ENCODE measurements at regions not wholly inside any gene's neighbourhood (a gene's known extent, or its start where the extent isn't known, plus 50 kb on each side); places are given as distances from the start of the nearest gene placed in this dataset.

- TF ChIP-seq SIN3A (IDR thresholded peaks at IDR 0.05; ENCODE audit: borderline replicate concordance, insufficient read depth, low read length) (no peak), POLR2AphosphoS5 (IDR thresholded peaks at IDR 0.05; ENCODE audit: low read depth, low read length) (no peak), REST (IDR thresholded peaks at IDR 0.05; ENCODE audit: insufficient read depth in 1 of 2, low read depth in 2 of 2, low read length in 2 of 2) (no peak), TAF1 (IDR thresholded peaks at IDR 0.05; ENCODE audit: borderline replicate concordance, insufficient read depth, low read length) (no peak)
Measured at GRCh38 chr6:43840490-43841218, 70.6 kb downstream of the VEGFA start.

Measured in PFSK-1 (cell line).